ENCODE measurements at regions not wholly inside any gene's neighbourhood (a gene's known extent, or its start where the extent isn't known, plus 50 kb on each side); places are given as distances from the start of the nearest gene placed in this dataset.

DNA sequence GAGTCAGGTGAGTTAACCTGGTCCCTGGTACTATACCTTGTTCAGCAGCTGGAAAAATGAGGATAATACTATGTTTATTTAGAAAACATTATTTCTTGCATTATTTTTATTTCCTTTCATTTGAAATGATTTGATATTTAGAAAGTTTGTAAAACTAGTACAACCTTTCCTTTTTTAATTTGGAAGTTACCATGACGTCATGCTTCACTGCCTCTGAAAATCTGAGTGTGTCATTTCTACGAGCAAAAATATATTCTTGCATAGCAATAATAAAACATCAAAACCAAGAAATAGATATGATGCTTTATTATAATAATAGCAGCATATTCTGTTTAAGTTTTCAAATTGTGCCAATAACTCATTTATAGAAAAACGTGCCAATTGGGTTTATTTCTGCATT is 1445.0 kb upstream of the RAG2 start:
- Mint-ChIP-seq H3K9me3 (no peaks in the 10 kb centered on the region), H3K36me3 (ENCODE audit: low read depth) (no peaks in the 10 kb centered on the region), H3K4me1 (peaks cover 5% of the 10 kb centered on the region), H3K4me3 (no peak overlapping the region), H3K27ac (no peak overlapping the region), H3K27me3 (ENCODE audit: low read depth, poor library complexity) (no peaks in the 10 kb centered on the region)
- TF ChIP-seq, protein P1, sequence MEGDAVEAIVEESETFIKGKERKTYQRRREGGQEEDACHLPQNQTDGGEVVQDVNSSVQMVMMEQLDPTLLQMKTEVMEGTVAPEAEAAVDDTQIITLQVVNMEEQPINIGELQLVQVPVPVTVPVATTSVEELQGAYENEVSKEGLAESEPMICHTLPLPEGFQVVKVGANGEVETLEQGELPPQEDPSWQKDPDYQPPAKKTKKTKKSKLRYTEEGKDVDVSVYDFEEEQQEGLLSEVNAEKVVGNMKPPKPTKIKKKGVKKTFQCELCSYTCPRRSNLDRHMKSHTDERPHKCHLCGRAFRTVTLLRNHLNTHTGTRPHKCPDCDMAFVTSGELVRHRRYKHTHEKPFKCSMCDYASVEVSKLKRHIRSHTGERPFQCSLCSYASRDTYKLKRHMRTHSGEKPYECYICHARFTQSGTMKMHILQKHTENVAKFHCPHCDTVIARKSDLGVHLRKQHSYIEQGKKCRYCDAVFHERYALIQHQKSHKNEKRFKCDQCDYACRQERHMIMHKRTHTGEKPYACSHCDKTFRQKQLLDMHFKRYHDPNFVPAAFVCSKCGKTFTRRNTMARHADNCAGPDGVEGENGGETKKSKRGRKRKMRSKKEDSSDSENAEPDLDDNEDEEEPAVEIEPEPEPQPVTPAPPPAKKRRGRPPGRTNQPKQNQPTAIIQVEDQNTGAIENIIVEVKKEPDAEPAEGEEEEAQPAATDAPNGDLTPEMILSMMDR (IDR thresholded peaks at IDR 0.05) = no peak
- DNase-seq = no peak

DNA sequence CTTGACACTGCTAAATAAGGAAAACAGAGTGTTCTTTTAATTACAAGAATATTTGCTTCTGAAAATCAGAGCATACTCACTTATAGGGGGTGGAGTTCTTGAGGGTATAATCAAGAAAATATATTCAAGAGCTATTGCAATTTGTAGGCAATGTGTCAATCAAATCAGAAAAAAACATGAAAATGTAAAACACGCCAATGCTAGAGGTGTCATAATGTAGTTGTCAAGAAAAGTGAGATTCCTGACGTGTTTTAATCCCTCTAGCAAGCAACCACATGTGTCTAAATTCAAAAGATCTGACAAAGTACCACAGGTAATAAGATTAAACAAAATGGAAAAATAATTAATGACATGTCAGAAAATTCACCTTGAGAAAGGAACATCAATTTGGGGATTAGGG is 1440.7 kb upstream of the RAG2 start:
- TF ChIP-seq, protein P1 (IDR thresholded peaks at IDR 0.05) = no peak
- Mint-ChIP-seq H3K4me3 (no peak overlapping the region), H3K4me1 (no peaks in the 10 kb centered on the region), H3K27ac (no peak overlapping the region), H3K9me3 (no peaks in the 10 kb centered on the region), H3K36me3 (ENCODE audit: low read depth) (no peaks in the 10 kb centered on the region), H3K27me3 (ENCODE audit: low read depth, poor library complexity) (no peaks in the 10 kb centered on the region)
- no peak for DNase-seq

DNA sequence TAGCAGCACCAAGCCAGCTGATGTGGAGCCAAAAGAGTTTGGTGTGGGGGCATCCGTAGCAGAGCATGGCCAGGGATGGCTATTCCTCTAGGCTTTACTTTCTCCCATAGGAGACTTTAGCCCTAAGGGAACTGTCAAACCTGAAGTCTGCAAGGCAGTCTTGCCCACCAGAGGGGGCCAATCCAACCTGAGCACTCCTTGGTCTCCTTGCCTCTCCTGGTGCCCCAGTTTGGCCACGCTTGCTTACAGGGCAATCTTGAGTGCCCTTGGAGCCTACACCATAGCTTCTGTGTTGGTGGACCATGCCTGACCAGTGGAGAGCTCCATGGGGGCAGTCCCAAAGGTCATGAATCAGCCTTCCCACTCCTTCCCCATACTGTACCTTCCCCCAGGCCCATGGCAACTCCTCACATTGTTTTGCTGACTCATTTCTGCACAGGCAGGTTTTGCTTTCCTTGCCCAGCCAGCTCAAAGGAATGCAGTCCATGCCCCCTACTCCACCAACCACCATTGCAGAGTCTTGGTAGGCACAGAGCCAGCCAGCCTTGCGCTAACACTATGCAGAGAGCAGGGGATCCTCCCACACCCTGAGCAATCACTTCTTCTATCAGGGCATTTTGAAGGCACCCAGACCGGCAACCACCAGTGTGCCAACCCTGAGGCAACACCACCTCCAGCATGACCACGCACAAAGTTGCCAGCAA is 1421.2 kb upstream of the RAG2 start:
- no peak overlapping the region for H3K27ac Mint-ChIP-seq
- H3K27me3 Mint-ChIP-seq (ENCODE audit: low read depth, poor library complexity) = no peaks in the 10 kb centered on the region
- H3K9me3 Mint-ChIP-seq = peaks cover 28% of the 10 kb centered on the region
- no peaks in the 10 kb centered on the region for H3K4me1 Mint-ChIP-seq
- no peak overlapping the region for H3K4me3 Mint-ChIP-seq
- TF ChIP-seq, protein P1 (IDR thresholded peaks at IDR 0.05) = no peak
- no peak for DNase-seq
- no peaks in the 10 kb centered on the region for H3K36me3 Mint-ChIP-seq (ENCODE audit: low read depth)

DNA sequence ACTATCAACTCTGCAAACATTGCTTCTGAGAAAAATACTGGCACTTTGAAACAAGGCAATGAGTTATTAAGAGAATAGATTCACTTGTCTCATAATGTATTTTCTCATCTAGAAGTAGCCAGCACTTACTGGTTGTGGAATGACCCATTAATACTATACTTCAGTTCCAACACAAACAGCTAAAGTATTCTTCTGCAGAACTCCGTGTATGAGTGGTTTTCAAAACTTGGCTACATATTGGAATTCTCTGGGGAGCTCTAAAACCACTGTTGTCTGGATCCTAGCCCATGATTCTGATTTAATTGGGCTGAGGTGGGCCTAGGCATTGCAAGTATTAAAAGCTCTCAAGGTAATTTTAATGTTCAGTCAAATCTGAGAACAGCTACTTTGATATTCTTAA is 1416.4 kb upstream of the RAG2 start:
- no peak for DNase-seq
- TF ChIP-seq, protein P1 (IDR thresholded peaks at IDR 0.05) = no peak
- no peaks in the 10 kb centered on the region for H3K9me3 Mint-ChIP-seq
- no peaks in the 10 kb centered on the region for H3K27me3 Mint-ChIP-seq (ENCODE audit: low read depth, poor library complexity)
- no peak overlapping the region for H3K4me3 Mint-ChIP-seq
- H3K36me3 Mint-ChIP-seq (ENCODE audit: low read depth) = no peaks in the 10 kb centered on the region
- H3K27ac Mint-ChIP-seq = no peak overlapping the region
- no peaks in the 10 kb centered on the region for H3K4me1 Mint-ChIP-seq

DNA sequence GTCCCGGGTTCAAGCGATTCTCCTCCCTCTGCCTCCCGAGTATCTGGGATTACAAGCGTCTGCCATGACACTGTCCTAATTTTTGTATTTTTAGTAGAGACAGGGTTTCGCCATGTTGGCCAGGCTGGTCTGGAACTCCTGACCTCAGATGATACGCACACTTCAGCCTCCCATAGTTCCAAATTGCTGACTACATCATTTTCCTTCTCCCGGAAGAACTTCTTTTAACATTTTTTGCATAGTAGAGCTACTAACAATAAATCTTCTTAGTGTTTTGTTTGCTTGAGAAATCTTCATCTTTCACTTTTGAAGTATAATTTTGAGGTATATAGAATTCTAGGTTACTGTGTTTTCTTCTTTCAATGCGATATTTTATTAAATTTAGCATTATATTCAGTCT is 1415.1 kb upstream of the RAG2 start:
- TF ChIP-seq, protein P1 (IDR thresholded peaks at IDR 0.05) = no peak
- Mint-ChIP-seq H3K9me3 (no peaks in the 10 kb centered on the region), H3K4me1 (no peaks in the 10 kb centered on the region), H3K27me3 (ENCODE audit: low read depth, poor library complexity) (no peaks in the 10 kb centered on the region), H3K27ac (no peak overlapping the region), H3K4me3 (no peak overlapping the region), H3K36me3 (ENCODE audit: low read depth) (no peaks in the 10 kb centered on the region)
- DNase-seq = no peak

DNA sequence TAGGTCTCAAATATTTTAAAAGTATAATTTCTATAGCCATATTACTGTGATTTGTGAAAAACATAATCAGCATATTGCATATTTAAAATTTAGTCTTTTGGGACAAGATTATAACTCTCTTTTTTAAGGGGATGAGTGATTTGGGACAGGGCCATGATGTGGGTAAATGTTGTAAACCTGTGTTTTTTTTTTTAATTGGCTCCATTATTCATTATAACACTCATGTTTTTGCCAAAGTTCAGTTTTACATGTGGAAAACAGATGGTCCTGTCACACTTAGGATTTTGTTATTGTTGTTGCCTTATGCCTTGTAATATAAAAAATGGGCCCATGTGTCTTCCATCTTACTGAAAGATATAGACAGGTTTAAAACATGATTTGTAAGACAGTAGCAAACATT is 1413.5 kb upstream of the RAG2 start:
- TF ChIP-seq, protein P1 (IDR thresholded peaks at IDR 0.05) = no peak
- no peaks in the 10 kb centered on the region for H3K9me3 Mint-ChIP-seq
- H3K4me3 Mint-ChIP-seq = no peak overlapping the region
- no peak for DNase-seq
- no peak overlapping the region for H3K27ac Mint-ChIP-seq
- no peaks in the 10 kb centered on the region for H3K4me1 Mint-ChIP-seq
- no peaks in the 10 kb centered on the region for H3K36me3 Mint-ChIP-seq (ENCODE audit: low read depth)
- H3K27me3 Mint-ChIP-seq (ENCODE audit: low read depth, poor library complexity) = no peaks in the 10 kb centered on the region
